Spleen (tissue), 11 donors: ENCODE measurements at regions not wholly inside any gene's neighbourhood (a gene's known extent, or its start where the extent isn't known, plus 50 kb on each side); places are given as distances from the start of the nearest gene placed in this dataset.

Experiments used
- DNase-seq: peaks from one replicate; pipeline ENCODE4 v3.0.0-alpha.2; 2020
- H3K27ac ChIP-seq, 8 donors: fragments of 200-600 bp; sonication (generic) in 7 of 8; 1 replicate in 4 of 8; 2 replicates in 4 of 8; pipeline versions ENCODE4 v1.5.0 to v1.8.0; 2016 to 2021; ENCODE audit warnings: inconsistent platforms in 4 of 8, mild to moderate bottlenecking in 4 of 8, moderate library complexity in 1 of 8
- H3K27me3 ChIP-seq, 7 donors: fragments of 200-600 bp; sonication (generic) in 6 of 7; replicated peaks in 1 of 7; 1 replicate in 4 of 7; 2 replicates in 3 of 7; pipeline versions ENCODE4 v1.5.0 to v1.8.0; 2016 to 2021; ENCODE audit warnings: inconsistent platforms in 3 of 7, mild to moderate bottlenecking in 1 of 7
- H3K36me3 ChIP-seq, 6 donors: fragments of 200-600 bp; sonication (generic) in 5 of 6; 1 replicate in 4 of 6; 2 replicates in 2 of 6; pipeline versions ENCODE4 v1.5.0 to v1.8.0; 2016 to 2021; ENCODE audit warnings: inconsistent platforms in 2 of 6
- H3K4me1 ChIP-seq, 6 donors: fragments of 200-600 bp; sonication (generic) in 5 of 6; 1 replicate in 3 of 6; 2 replicates in 3 of 6; pipeline versions ENCODE4 v1.5.0 to v1.8.0; 2016 to 2021; ENCODE audit warnings: inconsistent platforms in 3 of 6
- H3K4me3 ChIP-seq, 8 donors: fragments of 200-600 bp; sonication (generic) in 7 of 8; 1 replicate in 4 of 8; 2 replicates in 4 of 8; pipeline versions ENCODE4 v1.5.0 to v1.8.0; 2016 to 2021; ENCODE audit warnings: inconsistent platforms in 4 of 8, mild to moderate bottlenecking in 4 of 8, moderate library complexity in 2 of 8
- H3K9me3 ChIP-seq, 8 donors: fragments of 200-600 bp; sonication (generic) in 7 of 8; 1 replicate in 4 of 8; 2 replicates in 4 of 8; pipeline versions ENCODE4 v1.5.0 to v1.8.0; 2016 to 2021; ENCODE audit warnings: inconsistent platforms in 4 of 8
- POLR2A ChIP-seq, 3 donors: fragments of 450-650 bp; IDR thresholded peaks; one replicate each; pipeline ENCODE4 v1.5.1; 2017; ENCODE audit warnings: antibody characterized with exemption in 3 of 3, mild to moderate bottlenecking in 1 of 3
- POLR2AphosphoS5 ChIP-seq, 3 donors: sonication (generic); formaldehyde crosslinking; IDR thresholded peaks; one replicate each; pipeline ENCODE4 v1.5.1; 2017; ENCODE audit warnings: antibody characterized with exemption in 3 of 3
- WGBS, 5 donors: extraction: QIAGEN DNeasy Blood & Tissue Kit in 3 of 5; methylation state at CpG; one replicate each; pipeline versions ENCODE4 v1.1.5 to v1.1.7; 2013 to 2018; 5-methylcytosine and 5-hydroxymethylcytosine counted together
- intact Hi-C: fragments of 100-400 bp; cut with DNase I; formaldehyde crosslinking; loops from one replicate; pipeline ENCODE4 v1.15.0; 2023; ENCODE audit warnings: low total_unique reads
- TF ChIP-seq, protein P1 (sequence below), 11 experiments: fragments of 200-600 bp in 7 of 11; fragments of 450-650 bp in 4 of 11; sonication (generic) in 4 of 11; IDR thresholded peaks in 8 of 11; conservative IDR thresholded peaks in 3 of 11; 1 replicate in 7 of 11; 2 replicates in 4 of 11; pipeline versions ENCODE4 v1.4.0 to v1.8.0; 2016 to 2021; ENCODE audit warnings: antibody characterized with exemption in 11 of 11, inconsistent platforms in 4 of 11, mild to moderate bottlenecking in 1 of 11
- donor health status: healthy with polysubstance abuse.
- donor health status: DM: no; HTN: no; CAD: no; lungs with moderate emphysema.
- donor health status: DM: no; HTN: no; CAD: no.
- donor health status: Bipolar disorder and iron deficiency.
- donor health status: healthy.
- donor health status: DM: no; HTN: no; CAD: no.
- donor health status: DM: yes; HTN: yes; CAD: no.

DNA sequence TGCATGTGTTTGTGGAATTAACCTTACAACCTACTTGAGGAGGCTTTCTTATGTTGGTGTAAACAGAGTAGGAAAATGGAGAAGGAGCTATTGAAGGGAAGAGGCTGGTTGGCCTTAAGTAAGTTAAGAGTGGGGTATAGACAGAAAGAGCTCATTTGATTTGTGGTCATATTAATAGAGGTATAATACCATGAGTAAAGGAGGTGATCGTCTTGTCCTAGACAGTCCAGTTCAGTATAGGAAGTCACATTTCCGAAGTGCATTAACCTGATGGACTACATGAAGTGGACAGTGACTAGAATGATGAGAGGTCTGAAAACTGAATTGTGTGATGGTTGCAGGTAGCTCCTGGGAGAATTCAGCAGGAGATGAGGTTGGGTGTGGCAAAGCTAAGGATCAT, 215.4 kb upstream of the ZC3H12A start:
- H3K27me3 ChIP-seq = peaks cover 4 to 91% (median 28%) of the 10 kb centered on the region in 7 donors
- H3K27ac ChIP-seq = no peak overlapping the region
- no peak overlapping the region for H3K4me3 ChIP-seq
- no peaks in the 10 kb centered on the region for H3K4me1 ChIP-seq
- intact Hi-C loops = no loop called here
- H3K36me3 ChIP-seq = no peaks in the 10 kb centered on the region
- no peak for DNase-seq
- WGBS, 5 donors = 37 to 68% (median 62%) methylated on average over 2 of the region's 2 CpGs
- TF ChIP-seq, protein P1, sequence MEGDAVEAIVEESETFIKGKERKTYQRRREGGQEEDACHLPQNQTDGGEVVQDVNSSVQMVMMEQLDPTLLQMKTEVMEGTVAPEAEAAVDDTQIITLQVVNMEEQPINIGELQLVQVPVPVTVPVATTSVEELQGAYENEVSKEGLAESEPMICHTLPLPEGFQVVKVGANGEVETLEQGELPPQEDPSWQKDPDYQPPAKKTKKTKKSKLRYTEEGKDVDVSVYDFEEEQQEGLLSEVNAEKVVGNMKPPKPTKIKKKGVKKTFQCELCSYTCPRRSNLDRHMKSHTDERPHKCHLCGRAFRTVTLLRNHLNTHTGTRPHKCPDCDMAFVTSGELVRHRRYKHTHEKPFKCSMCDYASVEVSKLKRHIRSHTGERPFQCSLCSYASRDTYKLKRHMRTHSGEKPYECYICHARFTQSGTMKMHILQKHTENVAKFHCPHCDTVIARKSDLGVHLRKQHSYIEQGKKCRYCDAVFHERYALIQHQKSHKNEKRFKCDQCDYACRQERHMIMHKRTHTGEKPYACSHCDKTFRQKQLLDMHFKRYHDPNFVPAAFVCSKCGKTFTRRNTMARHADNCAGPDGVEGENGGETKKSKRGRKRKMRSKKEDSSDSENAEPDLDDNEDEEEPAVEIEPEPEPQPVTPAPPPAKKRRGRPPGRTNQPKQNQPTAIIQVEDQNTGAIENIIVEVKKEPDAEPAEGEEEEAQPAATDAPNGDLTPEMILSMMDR (IDR thresholded peaks at IDR 0.05 in 8 of 11, conservative IDR thresholded peaks at IDR 0.05 in 3 of 11) = no peak
- peaks cover 0 to 8% (median 0%) of the 10 kb centered on the region in 8 donors for H3K9me3 ChIP-seq

DNA sequence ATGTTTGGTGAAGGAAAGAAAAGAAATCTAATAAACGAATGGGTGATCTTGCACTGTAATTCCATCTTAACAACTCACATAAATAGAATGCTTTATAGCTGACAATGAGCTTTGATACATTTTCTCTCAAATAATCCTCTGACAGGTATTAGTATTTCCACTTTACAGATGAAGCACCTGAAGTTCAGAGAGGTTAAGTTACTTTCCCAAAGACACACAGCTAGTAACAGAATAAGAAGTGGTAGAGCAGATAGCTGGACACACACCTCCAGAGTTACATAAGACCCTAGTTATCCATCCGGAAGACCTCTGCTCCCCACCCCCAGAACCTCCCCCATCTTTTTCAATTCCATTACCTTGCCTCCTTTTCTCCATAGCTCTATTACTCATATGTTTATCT, 213.3 kb upstream of the ZC3H12A start:
- Histone ChIP-seq H3K27me3 (peaks cover 4 to 89% (median 25%) of the 10 kb centered on the region in 7 donors), H3K9me3 (peaks cover 0 to 8% (median 0%) of the 10 kb centered on the region in 8 donors), H3K4me1 (no peaks in the 10 kb centered on the region), H3K36me3 (no peaks in the 10 kb centered on the region), H3K4me3 (no peak overlapping the region), H3K27ac (no peak overlapping the region)
- WGBS, 5 donors = 56 to 86% (median 66%) methylated on average over 2 of the region's 2 CpGs
- intact Hi-C loops = no loop called here
- no peak for DNase-seq
- TF ChIP-seq POLR2AphosphoS5 (IDR thresholded peaks at IDR 0.05) (no peak), POLR2A (IDR thresholded peaks at IDR 0.05) (no peak)
- TF ChIP-seq, protein P1 (IDR thresholded peaks at IDR 0.05 in 8 of 11, conservative IDR thresholded peaks at IDR 0.05 in 3 of 11) = no peak

GRCh38 chr1:37262439-37263170, 211.8 kb upstream of the ZC3H12A start:
- Histone ChIP-seq H3K4me1 (no peaks in the 10 kb centered on the region), H3K27me3 (peaks cover 4 to 85% (median 11%) of the 10 kb centered on the region in 7 donors), H3K36me3 (no peaks in the 10 kb centered on the region), H3K27ac (no peak overlapping the region), H3K4me3 (no peak overlapping the region), H3K9me3 (peaks cover 0 to 8% (median 0%) of the 10 kb centered on the region in 8 donors)
- intact Hi-C loops = no loop called here
- DNase-seq = no peak
- TF ChIP-seq POLR2AphosphoS5 (IDR thresholded peaks at IDR 0.05) = no peak
- TF ChIP-seq, protein P1 (IDR thresholded peaks at IDR 0.05 in 8 of 11, conservative IDR thresholded peaks at IDR 0.05 in 3 of 11) = no peak
- no peak for TF ChIP-seq POLR2A (IDR thresholded peaks at IDR 0.05)
- 52 to 74% (median 63%) methylated on average over 6 of the region's 6 CpGs for WGBS, 5 donors

- Histone ChIP-seq H3K27me3 (peaks cover 0 to 62% (median 0%) of the 10 kb centered on the region in 7 donors), H3K36me3 (no peaks in the 10 kb centered on the region), H3K9me3 (peaks cover 0 to 8% (median 0%) of the 10 kb centered on the region in 8 donors), H3K4me1 (no peaks in the 10 kb centered on the region), H3K4me3 (no peak overlapping the region), H3K27ac (no peak overlapping the region)
- intact Hi-C loops = no loop called here
- DNase-seq = no peak
- 66 to 88% (median 78%) methylated on average over 3 of the region's 3 CpGs for WGBS, 5 donors
- TF ChIP-seq POLR2AphosphoS5 (IDR thresholded peaks at IDR 0.05) = no peak
- no peak for TF ChIP-seq POLR2A (IDR thresholded peaks at IDR 0.05)
- TF ChIP-seq, protein P1 (IDR thresholded peaks at IDR 0.05 in 8 of 11, conservative IDR thresholded peaks at IDR 0.05 in 3 of 11) = no peak
Measured at GRCh38 chr1:37265156-37265555, 209.2 kb upstream of the ZC3H12A start.
